Tibial nerve (tissue), 4 donors: ENCODE measurements at regions not wholly inside any gene's neighbourhood (a gene's known extent, or its start where the extent isn't known, plus 50 kb on each side); places are given as distances from the start of the nearest gene placed in this dataset.
A peak's percentile ranks its signal among the peaks of the same experiment; 100 is the strongest.

Source experiments
- DNase-seq, 2 donors: peaks; one replicate each; pipeline ENCODE4 v3.0.0-alpha.2; 2019; ENCODE audit warnings: low spot score in 2 of 2
- H3K27ac ChIP-seq, 4 donors: fragments of 200-600 bp; sonication (generic) in 3 of 4; one replicate each; pipeline ENCODE4 v1.5.1; 2017 to 2019; ENCODE audit warnings: mild to moderate bottlenecking in 1 of 4
- H3K27me3 ChIP-seq, 2 donors: fragments of 200-600 bp; sonication (generic) in 1 of 2; one replicate each; pipeline versions ENCODE4 v1.5.1 to v1.6.0; 2017 to 2019
- H3K36me3 ChIP-seq, 3 donors: fragments of 200-600 bp; sonication (generic); one replicate each; pipeline ENCODE4 v1.5.1; 2018 to 2019
- H3K4me1 ChIP-seq, 4 donors: fragments of 200-600 bp; sonication (generic) in 3 of 4; one replicate each; pipeline ENCODE4 v1.5.1; 2017 to 2019
- H3K4me3 ChIP-seq, 4 donors: fragments of 200-600 bp; sonication (generic) in 3 of 4; one replicate each; pipeline ENCODE4 v1.5.1; 2017 to 2019; ENCODE audit warnings: mild to moderate bottlenecking in 1 of 4, moderate library complexity in 1 of 4
- H3K9me3 ChIP-seq, 4 donors: fragments of 200-600 bp; sonication (generic) in 3 of 4; one replicate each; pipeline ENCODE4 v1.5.1; 2017 to 2019
- EP300 ChIP-seq, 2 donors: sonication (generic); formaldehyde crosslinking; IDR thresholded peaks; one replicate each; pipeline ENCODE4 v1.6.1; 2017; ENCODE audit warnings: antibody characterized with exemption in 2 of 2, mild to moderate bottlenecking in 1 of 2
- POLR2A ChIP-seq, 2 donors: fragments of 450-650 bp; IDR thresholded peaks; one replicate each; pipeline ENCODE4 v1.6.1; 2017; ENCODE audit warnings: antibody characterized with exemption in 2 of 2, mild to moderate bottlenecking in 2 of 2, moderate library complexity in 2 of 2
- WGBS, 2 donors: methylation state at CpG; one replicate each; pipeline ENCODE4 v1.1.5; 2018; 5-methylcytosine and 5-hydroxymethylcytosine counted together
- TF ChIP-seq, protein P1 (sequence below), 5 experiments: fragments of 200-600 bp in 3 of 5; fragments of 450-650 bp in 2 of 5; sonication (generic) in 3 of 5; IDR thresholded peaks; one replicate each; pipeline ENCODE4 v1.5.1; 2016 to 2019; ENCODE audit warnings: antibody characterized with exemption in 5 of 5, mild to moderate bottlenecking in 3 of 5, moderate library complexity in 2 of 5

DNA sequence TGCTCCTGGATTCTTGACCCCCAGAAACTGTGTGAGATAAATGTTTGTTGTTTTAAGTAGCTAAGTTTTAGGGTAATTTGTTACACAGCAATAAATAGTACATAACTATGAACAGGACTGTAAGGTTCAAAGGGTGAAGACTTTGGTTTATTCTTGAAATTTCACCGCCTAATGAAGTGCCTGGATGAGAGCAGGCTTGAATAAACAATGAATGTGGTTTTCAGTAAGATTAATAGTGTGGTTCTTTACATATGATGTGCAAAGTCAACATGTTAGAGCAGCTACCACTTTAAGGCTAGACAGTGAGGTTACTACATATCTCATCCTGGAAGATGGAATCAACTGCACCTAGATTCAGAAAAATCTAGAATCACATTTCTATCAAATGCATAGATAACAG, 145.2 kb upstream of the BTG1 start:
- no peaks in the 10 kb centered on the region for H3K36me3 ChIP-seq
- peak overlapping the region; percentile 52 to 89 (median 71) for H3K27ac ChIP-seq
- WGBS, 2 donors, result 82 to 86% methylated on average over 1 of the region's 1 CpG
- H3K4me1 ChIP-seq, result peaks cover 0 to 22% (median 2%) of the 10 kb centered on the region in 4 donors
- no peaks in the 10 kb centered on the region for H3K27me3 ChIP-seq
- H3K4me3 ChIP-seq, result no peak overlapping the region
- TF ChIP-seq POLR2A (IDR thresholded peaks at IDR 0.05), result no peak
- TF ChIP-seq EP300 (IDR thresholded peaks at IDR 0.05), result no peak
- TF ChIP-seq, protein P1, sequence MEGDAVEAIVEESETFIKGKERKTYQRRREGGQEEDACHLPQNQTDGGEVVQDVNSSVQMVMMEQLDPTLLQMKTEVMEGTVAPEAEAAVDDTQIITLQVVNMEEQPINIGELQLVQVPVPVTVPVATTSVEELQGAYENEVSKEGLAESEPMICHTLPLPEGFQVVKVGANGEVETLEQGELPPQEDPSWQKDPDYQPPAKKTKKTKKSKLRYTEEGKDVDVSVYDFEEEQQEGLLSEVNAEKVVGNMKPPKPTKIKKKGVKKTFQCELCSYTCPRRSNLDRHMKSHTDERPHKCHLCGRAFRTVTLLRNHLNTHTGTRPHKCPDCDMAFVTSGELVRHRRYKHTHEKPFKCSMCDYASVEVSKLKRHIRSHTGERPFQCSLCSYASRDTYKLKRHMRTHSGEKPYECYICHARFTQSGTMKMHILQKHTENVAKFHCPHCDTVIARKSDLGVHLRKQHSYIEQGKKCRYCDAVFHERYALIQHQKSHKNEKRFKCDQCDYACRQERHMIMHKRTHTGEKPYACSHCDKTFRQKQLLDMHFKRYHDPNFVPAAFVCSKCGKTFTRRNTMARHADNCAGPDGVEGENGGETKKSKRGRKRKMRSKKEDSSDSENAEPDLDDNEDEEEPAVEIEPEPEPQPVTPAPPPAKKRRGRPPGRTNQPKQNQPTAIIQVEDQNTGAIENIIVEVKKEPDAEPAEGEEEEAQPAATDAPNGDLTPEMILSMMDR (IDR thresholded peaks at IDR 0.05), result no peak
- DNase-seq, result no peak
- no peaks in the 10 kb centered on the region for H3K9me3 ChIP-seq

- Histone ChIP-seq H3K4me3 (no peak overlapping the region), H3K27me3 (no peaks in the 10 kb centered on the region), H3K36me3 (no peaks in the 10 kb centered on the region), H3K9me3 (no peaks in the 10 kb centered on the region), H3K4me1 (peaks cover 0 to 22% (median 2%) of the 10 kb centered on the region in 4 donors), H3K27ac (peak overlapping the region; percentile 52 to 89 (median 71))
- no peak for DNase-seq
- no peak for TF ChIP-seq POLR2A (IDR thresholded peaks at IDR 0.05)
- TF ChIP-seq EP300 (IDR thresholded peaks at IDR 0.05), result no peak
- TF ChIP-seq, protein P1 (IDR thresholded peaks at IDR 0.05), result no peak
- 90 to 92% methylated on average over 1 of the region's 1 CpG for WGBS, 2 donors
Measured at GRCh38 chr12:92290350-92290695, 144.7 kb upstream of the BTG1 start.

- H3K36me3 ChIP-seq, result no peaks in the 10 kb centered on the region
- no peak for DNase-seq
- H3K4me3 ChIP-seq, result no peak overlapping the region
- peaks cover 0 to 22% (median 2%) of the 10 kb centered on the region in 4 donors for H3K4me1 ChIP-seq
- TF ChIP-seq, protein P1 (IDR thresholded peaks at IDR 0.05), result no peak
- peak in 1 of 2 donors; percentile 16 for TF ChIP-seq EP300 (IDR thresholded peaks at IDR 0.05)
- H3K27ac ChIP-seq, result peak overlapping the region; percentile 52 to 89 (median 74)
- no peaks in the 10 kb centered on the region for H3K9me3 ChIP-seq
- WGBS, 2 donors, result 39 to 42% methylated on average over 5 of the region's 5 CpGs
- no peaks in the 10 kb centered on the region for H3K27me3 ChIP-seq
Measured at GRCh38 chr12:92289629-92290349, 144.1 kb upstream of the BTG1 start.

DNA sequence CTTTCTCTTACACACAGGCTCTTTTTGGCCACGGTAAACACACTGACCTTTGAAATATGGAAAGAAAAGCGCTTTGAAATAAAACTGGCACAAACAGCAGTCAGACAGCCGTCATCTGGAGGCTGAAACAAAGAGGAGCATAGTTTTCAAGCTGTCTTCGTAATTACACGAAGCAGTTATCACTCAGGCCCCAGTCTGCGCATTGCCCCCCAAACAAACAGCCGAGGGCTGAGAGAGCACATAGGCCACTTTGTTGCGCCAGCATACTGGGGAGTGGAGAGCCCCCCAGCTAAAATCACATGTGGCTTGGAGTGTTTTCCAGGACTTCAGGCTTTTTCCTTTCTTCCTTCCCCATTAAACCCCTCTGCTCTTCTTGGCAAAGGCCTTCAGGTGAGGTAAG, 142.9 kb upstream of the BTG1 start:
- TF ChIP-seq, protein P1 (IDR thresholded peaks at IDR 0.05), result no peak
- TF ChIP-seq EP300 (IDR thresholded peaks at IDR 0.05) (peak; percentile 79 to 96), POLR2A (IDR thresholded peaks at IDR 0.05) (no peak)
- peak; percentile 20 to 42 for DNase-seq
- H3K27ac ChIP-seq, result peak overlapping the region; percentile 42 to 89 (median 74)
- H3K27me3 ChIP-seq, result no peaks in the 10 kb centered on the region
- H3K9me3 ChIP-seq, result no peaks in the 10 kb centered on the region
- no peaks in the 10 kb centered on the region for H3K36me3 ChIP-seq
- peaks cover 0 to 22% (median 2%) of the 10 kb centered on the region in 4 donors for H3K4me1 ChIP-seq
- no peak overlapping the region for H3K4me3 ChIP-seq
- 57 to 58% methylated on average over 8 of the region's 8 CpGs for WGBS, 2 donors

GRCh38 chr12:92278378-92278828, 132.8 kb upstream of the BTG1 start:
- peak overlapping the region; percentile 64 to 95 (median 85) for H3K27ac ChIP-seq
- DNase-seq, result peak in 1 of 2 donors; percentile 52
- WGBS, 2 donors, result 10 to 11% methylated on average over 2 of the region's 2 CpGs
- H3K27me3 ChIP-seq, result no peaks in the 10 kb centered on the region
- H3K9me3 ChIP-seq, result no peaks in the 10 kb centered on the region
- TF ChIP-seq EP300 (IDR thresholded peaks at IDR 0.05), result peak; percentile 80 to 87
- TF ChIP-seq POLR2A (IDR thresholded peaks at IDR 0.05), result no peak
- TF ChIP-seq, protein P1 (IDR thresholded peaks at IDR 0.05), result peak in 1 of 5 experiments; percentile 6
- peak overlapping the region in 2 of 4 donors; percentile 3 to 9 for H3K4me3 ChIP-seq
- no peaks in the 10 kb centered on the region for H3K36me3 ChIP-seq
- peaks cover 0 to 29% (median 11%) of the 10 kb centered on the region in 4 donors for H3K4me1 ChIP-seq
